GM18873 (cell line): ENCODE measurements at regions not wholly inside any gene's neighbourhood (a gene's known extent, or its start where the extent isn't known, plus 50 kb on each side); places are given as distances from the start of the nearest gene placed in this dataset.
"Not testable (repeated sequence)": the region's sequence is repeated elsewhere in the genome, so short reads cannot be mapped to it uniquely, and the experiment has no call there.

ENCODE experiments used
- ATAC-seq: cut with Tn5 transposase; IDR thresholded peaks from one replicate; pipeline ENCODE4 v1.9.1; 2021; ENCODE audit warnings: mild to moderate bottlenecking, moderate library complexity, moderate number of reproducible peaks; ENCODE audit not compliant: unreplicated experiment, low FRiP score

DNA sequence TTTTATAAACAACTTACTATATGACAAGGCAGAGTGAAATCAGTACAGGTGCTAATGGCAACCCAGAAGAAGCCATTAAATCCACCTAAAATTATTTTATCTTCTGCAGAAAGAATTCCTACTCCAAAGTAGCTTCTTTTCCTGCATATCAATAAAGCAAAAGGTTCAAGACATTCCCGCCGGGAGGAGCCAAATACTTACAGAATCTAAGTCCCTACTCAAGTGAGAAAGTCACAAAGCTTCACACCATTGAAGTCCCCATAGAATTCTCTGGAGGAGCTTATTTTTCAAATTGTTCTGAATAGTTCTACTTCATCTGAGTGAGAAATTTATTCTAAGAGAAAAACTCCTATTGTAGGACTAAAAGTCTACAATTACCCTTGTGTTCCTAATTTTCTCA, 233.7 kb upstream of the HNRNPA3 start:
- ATAC-seq = no peak

DNA sequence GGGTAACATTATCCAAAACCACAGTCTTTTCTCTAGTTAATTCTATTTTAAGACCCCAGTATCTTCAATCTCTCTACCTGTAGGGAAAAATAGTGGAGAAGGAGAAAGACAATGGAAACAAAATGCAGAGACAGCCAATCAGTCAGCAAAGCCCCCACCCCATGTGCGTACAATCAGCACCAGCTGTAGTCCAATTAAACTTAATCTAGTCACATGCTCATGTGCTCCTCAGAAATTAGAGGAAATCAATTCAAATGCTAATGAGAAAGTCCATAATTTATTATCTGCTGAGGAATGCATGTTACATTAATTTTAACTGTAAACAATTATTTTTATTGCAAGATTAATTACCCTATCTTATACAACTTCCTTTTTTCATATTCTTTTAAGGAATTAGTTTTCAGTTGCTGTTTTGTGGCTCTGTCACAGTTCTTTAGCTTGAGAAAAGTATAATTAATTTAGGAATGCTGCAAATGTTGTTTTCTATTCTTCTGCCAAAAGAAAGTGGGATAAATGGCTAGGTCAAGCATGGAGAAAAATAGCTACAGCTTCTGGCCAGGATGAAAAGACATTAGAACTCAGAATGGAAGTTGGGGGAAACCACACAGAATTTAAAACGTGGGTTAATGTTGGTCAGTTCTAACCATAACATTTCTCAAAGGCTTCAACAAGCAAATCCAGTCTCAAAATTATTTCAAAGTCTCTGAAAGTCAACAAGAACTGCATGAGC, 232.4 kb upstream of the HNRNPA3 start:
- no peak for ATAC-seq

DNA sequence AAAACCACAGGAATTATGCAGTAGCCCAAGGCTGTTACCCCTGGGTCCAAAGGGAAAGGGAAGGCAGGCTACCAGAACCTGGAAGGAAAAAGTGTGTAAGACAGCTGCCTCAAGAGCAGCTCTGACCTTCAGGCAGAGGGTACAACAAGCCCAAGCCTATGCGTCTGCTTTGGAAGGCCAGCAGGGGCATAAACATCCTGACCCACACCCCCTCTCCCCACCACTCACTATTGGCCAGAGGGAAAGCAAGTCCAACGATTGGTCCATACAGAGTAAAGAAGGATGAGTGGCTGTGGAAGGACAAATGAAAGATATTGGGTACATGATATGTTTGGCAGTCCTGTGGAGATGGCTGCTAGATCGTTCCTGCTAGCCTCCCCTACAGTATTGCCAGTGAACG, 227.6 kb upstream of the HNRNPA3 start:
- ATAC-seq = no peak

DNA sequence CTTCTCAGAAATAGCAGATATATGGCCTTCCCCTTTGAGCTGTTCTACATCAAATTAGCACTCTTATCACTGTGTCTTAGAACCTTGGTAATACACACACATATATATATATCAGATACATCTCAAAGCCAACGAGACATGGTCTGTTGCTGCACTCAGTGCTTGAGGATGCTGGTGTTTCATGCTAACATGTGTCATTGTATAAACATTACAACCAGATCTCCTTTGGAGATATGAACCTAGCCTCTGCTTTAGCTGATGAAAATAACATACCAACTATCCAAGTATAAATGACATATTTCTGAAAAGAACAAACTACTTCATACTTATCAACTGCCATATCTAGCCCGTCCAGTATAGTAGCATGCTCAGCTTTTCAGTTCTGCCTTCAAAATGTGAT, 226.7 kb upstream of the HNRNPA3 start:
- no peak for ATAC-seq

DNA sequence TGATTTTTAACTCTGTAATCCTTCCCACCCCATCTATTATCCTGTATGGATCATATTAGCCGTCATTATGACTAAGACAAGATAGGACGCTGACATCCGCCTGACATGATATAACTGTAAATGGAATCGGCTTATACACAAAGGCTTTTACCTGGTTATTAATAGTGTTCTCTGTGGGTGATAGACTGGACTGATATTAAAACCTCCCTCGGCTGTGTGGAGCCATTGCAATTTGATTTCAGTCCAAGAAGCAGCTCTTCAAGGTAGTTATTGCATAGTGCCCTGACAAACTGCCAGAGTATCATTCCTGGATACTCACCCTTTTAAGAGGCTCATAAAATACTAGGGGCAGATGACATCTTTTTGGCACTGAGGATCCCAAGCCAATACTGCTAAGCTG, 226.1 kb upstream of the HNRNPA3 start:
- no peak for ATAC-seq

DNA sequence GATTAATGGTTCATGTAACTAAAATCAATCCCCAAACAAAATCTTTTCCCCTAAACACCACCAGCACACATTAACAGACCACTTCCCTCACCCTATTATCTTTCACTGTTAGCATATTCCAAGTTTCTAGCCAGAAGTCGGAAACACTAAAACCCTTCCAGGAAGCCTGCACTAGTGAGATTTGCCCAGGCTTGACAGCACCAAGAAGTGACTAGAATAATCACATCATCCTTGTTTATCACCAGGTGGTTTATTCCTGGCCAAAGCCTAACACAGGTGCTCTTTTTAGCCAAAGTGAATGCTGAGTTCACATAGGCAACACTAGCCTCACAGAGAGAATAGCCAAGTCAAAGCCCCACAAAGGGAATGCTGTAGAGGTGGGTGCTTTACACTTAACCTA, 221.2 kb upstream of the HNRNPA3 start:
- no peak for ATAC-seq

DNA sequence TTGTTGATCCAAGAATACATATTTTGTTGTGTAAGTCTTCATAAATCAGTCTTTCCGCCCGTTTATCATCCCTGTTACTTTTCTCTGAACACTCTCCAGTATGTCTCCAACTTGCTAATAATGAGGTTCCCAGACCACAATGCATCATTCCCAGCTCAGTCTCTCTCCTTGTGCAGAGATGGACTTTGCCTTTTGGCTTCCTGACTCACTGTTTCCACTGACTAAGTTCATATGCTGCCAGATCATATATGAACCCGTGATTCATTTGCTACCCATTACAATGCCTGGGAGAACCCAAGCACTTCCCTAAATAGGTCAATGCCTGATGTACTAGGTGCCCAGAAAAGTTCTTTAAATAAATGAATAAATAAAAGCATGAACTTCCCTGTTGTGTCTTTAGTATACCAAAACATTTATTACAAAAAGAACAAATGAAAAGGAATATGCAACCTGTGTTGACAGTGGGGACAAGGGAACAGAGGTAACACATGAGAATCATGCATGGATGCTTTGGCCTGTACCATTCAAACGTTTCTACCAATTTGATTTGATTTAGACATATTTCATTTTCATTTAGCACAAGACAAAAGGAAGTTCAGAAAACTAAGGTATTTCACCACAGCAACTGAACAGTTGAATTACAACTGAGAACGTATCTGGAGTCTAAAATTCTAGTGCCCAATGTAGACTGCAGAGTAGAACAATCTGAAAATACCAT, 215.4 kb upstream of the HNRNPA3 start:
- peak; percentile 39 for ATAC-seq

DNA sequence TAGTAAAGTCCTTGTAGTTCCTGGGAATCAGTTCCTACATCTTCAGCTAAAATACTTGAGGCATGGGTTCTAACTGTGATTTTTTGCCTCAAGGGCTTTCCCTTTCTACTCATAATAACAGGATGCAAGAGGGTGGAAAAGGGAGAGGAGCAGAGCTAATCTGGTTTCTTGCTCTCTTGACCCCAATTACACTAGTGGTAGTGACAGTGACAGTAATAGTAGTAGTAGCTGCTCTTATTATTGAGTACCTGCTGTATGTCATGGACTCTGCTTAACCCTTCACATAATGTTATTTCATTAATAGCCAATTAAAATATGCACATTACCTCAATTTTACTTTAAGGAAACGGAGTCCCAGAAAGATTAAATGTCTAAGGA, 214.8 kb upstream of the HNRNPA3 start:
- peak; percentile 10 for ATAC-seq

DNA sequence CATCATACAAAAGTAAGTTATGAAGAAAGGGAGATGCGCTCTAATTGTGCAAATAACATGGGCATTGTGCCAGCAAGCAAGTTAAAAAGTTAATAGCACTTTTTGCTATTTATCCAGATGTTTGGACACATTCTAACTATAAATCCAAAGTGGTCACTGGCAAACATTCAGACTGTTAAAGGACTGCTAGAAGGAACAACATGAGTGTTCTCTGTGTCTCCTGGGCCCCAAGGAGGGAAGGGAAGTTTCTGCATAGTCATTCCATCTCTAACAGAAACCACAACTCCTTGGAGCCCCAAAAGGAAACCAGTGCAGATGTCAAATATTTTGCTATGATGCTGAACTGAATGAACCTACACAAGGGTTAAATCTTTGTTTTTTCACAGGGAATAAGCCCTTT, 213.3 kb upstream of the HNRNPA3 start:
- peak; percentile 51 for ATAC-seq

DNA sequence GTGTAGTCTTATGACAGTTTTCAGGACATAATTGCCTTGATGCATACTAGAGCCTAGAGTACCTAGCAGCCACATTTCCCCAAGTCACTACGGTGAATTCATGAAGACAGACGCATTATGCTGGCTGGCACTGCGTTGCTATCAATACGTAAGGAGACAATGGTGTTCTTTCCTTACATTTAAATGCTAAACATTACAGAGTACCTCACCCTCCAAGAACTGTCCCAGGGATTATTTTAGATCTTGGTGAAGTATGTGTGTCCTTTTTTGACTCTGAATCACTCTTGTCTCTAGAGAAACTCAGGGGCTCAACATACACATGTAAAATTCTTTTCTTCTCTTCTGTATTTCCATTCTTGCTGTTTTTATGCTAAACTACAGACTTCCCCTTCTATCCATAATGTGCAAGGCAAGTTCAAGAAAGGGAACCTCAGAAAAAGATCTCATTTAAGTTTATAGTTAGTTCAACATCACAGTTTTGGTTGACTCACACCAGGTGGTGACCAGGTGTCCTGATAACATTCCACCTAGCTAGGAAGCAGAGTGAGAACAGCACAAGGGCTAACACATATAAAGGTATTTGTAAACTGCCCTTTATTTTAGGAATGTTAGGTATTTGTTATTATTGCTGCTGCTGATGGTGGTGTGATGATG, 212.4 kb upstream of the HNRNPA3 start:
- no peak for ATAC-seq

DNA sequence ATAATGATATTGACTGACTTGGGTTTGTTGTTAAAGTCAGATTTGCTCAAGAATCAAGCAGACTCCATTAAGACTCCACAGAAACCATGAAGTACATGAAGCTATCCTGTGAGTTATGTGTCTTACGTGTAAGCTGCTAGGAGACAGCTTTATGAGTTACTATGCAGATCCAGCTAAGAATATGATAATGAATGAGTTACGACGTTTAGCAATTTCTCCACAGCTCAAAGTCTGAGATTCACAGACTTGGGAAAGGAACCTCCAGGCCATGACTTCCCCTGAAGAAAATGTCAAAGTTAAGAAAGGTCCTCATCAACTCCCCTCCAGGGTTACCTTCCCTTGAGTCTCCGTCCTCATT, 211.9 kb upstream of the HNRNPA3 start:
- no peak for ATAC-seq

DNA sequence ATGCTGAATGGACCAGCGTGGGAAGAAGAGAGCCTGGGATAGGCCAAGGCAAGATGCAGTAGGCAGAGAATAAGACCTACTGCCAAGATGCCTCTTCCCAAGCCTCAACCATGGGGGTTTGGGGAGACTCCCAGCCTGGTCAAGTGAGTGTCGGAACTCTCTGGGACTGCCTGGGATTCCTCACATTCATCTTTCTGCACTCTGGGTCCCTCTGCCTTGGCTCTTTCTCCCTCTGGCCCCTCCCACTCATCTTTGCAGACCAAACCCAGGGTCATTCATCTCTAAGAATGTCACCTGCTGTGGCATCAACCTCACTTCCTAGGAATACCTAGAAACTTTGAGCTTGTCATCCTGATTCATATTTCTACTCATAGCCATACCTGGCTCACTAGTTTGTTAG, 211.3 kb upstream of the HNRNPA3 start:
- ATAC-seq = no peak

DNA sequence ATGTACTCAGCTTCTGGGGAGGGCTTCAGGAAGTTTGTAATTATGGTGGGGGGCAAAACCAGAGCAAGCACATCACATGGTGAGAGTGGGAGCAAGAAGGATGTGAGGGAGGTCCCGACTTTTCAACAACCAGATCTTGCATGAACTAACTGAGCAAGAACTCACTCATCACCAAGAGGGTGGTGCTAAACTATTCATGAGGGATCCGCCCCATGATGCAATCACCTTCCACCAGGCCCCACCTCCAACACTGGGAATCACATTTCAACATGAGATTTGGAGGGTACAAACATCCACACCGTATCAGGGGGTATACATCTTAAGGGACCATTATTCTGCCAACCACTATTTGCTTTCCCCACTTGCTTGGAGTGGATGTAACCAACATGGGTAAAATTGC, 209.6 kb upstream of the HNRNPA3 start:
- no peak for ATAC-seq

DNA sequence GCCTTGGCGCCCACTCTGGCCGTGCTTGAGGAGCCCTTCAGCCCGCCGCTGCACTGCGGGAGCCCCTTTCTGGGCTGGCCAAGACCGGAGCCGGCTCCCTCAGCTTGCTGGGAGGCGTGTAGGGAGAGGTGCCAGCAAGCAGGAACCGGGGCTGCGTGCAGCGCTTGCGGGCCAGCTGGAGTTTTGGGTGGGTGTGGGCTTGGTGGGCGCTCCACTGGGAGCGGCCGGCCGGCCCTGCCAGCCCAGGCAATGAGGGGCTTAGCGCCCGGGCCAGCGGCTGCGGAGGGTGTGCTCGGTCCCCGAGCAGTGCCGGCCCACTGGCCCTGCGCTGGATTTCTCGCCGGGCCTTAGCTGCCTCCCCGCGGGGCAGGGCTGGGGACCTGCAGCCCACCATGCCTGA, 204.9 kb upstream of the HNRNPA3 start:
- not testable (repeated sequence) for ATAC-seq

DNA sequence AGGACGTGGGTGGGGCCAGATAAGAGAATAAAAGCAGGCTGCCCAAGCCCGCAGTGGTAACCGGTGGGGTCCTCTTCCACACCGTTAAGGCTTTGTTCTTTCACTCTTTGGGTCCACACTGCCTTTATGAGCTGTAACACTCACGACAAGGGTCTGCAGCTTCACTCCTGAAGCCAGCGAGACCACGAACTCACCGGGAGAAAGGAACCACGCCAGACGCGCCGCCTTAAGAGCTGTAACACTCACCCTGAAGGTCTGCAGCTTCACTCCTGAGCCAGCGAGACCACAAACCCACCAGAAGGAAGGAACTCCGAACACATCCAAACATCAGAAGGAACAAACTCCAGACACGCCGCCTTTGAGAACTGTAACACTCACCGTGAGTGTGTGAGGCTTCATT, 203.9 kb upstream of the HNRNPA3 start:
- not testable (repeated sequence) for ATAC-seq

DNA sequence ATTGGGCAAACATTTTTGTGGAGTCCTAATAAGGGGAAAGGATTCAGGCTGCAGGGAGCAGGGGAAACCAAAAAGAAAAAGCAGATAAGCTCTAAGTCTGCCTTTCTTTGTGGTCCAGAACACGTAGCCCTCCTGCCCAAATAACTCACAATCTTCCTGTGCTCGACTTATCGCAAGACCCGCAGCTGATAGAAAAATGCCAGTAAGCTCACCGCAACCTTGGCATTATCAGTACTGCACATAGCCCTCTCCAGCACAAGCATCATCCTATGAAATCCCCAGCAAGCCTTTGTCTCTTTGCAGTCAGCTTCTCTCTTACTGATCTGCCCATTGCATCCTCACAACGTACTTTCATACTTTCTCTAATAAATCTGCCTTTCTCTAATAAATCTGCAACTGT, 202.4 kb upstream of the HNRNPA3 start:
- ATAC-seq = no peak

DNA sequence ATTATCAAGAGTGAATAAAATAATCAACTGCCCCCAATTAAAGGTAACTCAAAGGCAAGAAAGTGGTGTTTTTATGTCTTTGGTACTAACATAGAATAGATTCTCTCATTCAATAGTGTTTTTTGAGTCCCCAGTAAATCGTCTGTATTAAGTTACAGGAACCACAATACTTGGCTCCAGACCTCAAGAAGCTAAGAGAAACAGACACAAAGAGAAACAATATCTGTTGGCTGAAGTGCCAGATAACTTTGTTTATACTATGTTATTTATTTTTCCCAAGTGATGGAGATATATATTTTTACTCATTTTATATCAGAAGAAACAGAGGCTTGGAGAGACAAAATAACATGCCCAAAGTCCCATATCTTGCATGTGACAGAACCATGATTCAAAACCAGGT, 201.7 kb upstream of the HNRNPA3 start:
- no peak for ATAC-seq

DNA sequence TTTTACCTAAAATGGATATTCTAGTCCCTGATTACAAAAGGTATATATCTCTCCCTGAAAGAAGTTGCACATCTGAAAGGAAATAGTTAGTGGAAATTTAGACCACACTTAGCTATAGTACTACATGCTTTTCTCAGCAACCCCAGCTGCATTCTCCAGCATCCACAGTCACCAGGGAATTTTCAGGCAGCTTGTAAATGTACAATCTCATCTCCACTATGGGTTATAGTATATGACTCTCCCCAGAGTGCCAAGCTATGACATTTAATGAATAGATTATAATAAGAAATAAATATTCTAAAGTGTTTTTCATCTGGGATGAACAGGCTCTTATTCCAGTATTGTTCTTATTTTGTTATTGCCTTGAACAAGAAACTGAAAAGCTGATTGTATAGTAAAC, 197.6 kb upstream of the HNRNPA3 start:
- no peak for ATAC-seq

DNA sequence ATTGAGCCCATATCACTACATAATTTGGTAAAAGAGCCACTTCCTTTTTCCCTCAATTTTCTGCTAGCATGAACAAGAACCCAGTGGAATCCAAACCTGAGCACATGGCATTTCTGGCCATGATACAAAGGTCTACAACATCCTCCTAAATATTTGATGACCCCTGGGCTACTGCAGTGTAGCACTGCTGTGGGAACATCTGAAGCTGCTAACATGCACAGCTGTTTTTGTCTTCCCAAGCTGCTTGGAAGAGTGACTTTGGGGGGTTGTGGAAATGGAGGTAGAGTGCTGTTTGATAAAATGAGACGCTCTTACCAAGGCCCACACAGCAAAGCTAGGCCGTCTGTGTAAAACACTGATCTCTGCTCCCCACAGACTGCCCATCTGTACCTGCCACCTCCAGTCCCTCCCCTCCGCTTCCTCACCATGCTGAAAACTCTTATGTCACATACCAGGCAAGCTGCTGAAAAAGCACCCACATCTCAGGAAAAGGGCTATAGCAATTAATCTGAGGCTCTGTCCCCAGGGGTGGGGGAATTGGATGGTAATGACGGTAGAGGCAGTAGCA, 197.2 kb upstream of the HNRNPA3 start:
- no peak for ATAC-seq

DNA sequence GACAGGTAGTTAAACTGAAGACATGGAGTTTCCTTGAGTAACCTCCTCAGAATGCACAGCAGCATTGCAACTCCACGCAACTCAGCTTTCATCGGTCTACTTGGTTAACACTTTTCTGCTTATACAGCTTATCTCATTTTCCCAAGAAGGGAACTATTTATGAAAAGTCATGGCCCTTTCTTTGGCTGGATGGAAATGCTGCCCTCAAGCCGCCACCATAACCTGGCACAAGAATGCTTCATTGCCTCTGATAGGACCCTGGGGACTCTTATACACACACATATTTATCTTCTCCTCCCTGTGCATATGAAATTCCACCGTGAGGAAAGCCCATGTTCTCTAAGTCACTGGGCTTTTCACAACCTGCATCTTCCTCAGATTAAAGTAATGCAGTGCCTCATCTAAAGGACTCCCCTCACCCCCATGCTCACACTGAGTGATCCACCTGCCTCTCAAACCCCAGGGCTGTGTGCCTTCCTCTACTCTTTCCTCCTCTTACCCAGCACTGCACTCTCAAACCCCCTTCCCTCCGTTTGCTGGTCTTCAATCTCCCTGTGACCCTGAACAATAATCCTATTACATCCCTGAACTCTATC, 192.0 kb upstream of the HNRNPA3 start:
- ATAC-seq = no peak

DNA sequence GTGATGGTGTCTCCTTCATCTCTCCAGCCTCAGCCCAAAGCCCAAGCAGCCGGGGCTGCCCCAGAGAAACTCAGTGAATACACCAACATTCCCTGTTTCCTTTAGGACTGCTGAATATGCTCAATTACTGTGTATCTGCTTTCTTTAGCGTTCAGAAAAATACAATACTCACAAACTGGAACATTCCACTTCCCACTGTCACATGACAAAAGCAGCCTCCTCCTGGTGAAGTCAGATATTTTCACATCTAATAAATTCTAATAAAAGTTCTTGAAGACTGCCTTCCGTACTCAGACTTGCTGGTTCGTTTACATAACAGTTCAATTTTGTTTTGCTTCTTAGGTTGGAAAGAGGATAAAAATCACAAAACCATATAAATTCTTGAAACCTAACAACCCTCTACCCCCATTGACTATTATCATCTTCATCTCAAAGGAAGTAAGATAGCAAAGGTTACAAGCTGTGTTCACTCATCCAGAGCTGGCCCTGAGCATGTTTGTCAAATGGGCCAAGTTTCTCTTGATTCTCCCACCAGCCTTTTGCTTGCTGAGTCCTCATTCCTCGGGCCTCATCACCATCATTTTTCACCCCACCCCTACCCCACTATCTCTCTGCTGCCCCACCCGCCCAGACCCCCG, 190.8 kb upstream of the HNRNPA3 start:
- ATAC-seq = no peak
